HG02981 (cell line): ENCODE measurements at regions not wholly inside any gene's neighbourhood (a gene's known extent, or its start where the extent isn't known, plus 50 kb on each side); places are given as distances from the start of the nearest gene placed in this dataset.
"Not testable (repeated sequence)": the region's sequence is repeated elsewhere in the genome, so short reads cannot be mapped to it uniquely, and the experiment has no call there.

Source experiments
- ATAC-seq: cut with Tn5 transposase; IDR thresholded peaks from one replicate; pipeline ENCODE4 v1.9.1; 2021; ENCODE audit warnings: mild to moderate bottlenecking, moderate library complexity; ENCODE audit not compliant: unreplicated experiment

DNA sequence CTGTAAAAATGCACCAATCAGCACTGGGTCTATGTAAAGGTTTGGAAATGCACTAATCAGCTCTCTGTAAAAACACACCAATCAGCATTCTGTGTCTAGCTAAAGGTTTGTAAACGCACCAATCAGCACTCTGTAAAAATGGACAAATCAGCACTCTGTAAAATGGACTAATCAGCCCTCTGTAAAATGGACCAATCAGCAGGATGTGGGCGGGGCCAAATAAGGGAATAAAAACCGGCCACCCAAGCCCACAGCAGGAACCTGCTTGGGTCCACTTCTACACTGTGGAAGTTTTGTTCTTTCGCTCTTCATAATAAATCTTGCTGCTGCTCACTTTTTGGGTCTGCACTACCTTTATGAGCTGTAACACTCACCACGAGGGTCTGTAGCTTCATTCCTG, 101.0 kb downstream of the SMC2 start:
- not testable (repeated sequence) for ATAC-seq

DNA sequence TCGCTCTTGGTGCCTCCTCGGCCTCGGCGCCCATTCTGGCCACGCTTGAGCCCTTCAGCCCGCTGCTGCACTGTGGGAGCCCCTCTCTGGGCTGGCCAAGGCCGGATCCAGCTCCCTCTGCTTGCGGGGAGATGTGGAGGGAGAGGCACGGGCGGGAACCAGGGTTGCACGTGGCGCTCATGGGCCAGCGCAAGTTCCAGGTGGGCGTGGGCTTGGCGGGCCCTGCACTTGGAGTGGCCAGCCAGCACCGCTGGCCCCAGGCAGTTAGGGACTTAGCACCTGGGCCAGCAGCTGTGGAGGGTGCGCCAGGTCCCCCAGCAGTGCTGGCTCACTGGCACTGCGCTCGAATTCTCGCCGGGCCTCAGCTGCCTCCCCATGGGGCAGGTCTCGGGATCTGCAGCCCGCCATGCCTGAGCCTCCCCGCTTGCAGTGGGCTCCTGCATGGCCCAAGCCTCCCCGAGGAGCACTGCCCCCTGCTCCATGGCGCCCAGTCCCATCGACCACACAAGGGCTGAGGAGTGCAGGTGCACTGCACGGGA, 106.4 kb downstream of the SMC2 start:
- no peak for ATAC-seq

DNA sequence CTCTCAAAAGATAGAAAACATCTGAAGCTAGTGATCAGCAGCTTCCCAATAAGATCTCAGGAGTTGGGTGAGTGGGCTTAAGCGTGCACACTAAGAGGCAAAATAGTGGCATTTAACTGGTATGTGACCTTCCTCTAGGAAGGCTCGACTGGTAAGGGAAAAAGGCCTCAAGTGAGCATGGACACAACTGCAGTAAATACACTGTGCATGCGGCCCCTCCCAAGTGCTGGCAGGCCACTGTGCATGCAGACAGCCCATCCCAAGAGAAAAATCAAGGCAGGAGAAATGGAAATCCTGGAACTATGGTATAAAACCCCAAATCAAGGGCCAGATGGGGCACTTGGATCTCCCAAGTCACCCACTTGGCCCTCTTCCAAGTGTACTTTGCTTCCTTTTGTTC, 112.7 kb downstream of the SMC2 start:
- ATAC-seq: no peak

DNA sequence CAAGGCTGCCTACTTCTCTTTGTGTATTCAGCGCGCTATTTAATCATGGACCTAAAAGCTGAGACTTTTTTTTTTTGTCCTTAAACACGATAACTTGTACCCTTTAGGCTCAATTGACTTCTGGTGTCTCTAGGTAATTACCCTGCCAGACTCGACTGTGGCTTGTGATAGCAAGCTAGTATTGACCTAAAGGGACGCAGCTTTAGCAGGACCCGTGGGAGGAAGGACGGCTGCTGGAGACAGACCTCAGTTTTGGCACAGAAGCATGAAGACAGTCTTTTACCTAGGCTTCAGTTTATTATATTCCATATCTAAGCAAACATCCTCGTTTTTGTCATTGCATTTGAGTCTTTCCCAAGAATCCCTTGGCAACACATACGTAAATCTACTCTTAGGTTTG, 115.3 kb downstream of the SMC2 start:
- ATAC-seq: no peak

DNA sequence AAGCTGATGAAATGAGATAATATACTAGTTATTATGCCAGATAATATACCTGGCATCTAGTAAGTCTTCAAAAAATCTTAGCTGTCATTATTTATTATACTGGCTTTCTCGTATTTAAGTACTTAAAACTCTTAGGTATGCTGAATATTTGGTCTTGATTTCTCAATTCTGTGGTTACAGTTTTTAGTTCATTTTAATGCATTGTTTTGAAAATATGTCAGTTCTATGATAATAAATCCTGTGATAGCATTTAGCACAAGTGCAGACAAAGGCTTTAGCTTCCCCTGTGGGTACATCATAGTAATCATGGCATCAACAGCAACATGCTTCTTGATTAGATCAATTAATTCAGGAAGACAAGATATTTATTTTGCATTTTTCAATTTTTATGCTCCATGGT, 133.0 kb downstream of the SMC2 start:
- ATAC-seq: no peak

DNA sequence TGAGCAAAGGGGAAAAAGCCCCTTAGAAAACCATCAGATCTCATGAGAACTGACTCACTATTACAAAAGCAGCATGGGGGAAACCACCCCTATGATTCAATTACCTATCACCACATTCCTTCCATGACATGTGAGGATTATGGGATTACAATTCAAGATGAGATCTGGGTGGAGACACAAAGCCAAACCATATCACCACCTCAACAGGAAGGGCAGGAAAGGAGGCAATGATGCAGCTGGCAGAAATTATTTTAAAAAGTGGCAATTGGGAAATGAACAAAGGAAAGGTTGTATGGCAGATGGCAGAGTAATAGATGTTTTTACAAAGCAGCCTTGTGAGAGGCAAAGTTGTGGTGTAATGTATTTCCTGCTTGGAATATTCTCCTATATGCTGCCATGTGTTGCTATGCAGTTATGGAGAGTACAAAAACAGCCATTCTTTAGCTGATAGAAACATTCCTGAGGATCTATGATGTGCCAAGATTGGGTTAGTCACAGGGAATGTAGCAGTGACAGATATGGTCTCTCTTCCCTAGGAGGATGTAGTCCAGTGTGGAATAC, 138.8 kb downstream of the SMC2 start:
- no peak for ATAC-seq

DNA sequence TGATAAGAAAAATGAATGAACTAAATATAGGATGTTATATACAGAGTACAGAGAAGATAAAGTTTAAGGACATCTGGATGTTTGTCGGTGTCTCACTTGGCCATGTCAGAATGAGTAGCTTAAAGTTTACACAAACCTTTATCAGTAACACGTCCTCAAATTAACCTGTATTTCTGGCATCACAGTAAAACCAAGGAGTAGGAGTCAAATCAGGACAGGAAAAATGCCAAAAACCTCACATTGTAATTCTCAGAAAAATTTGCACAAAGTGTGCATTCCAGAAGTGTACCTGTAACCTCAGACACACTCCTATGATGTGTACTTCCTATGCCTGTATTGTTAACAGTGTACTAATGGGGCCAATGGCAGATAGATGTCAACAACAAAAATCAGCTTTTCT, 139.3 kb downstream of the SMC2 start:
- ATAC-seq: no peak

DNA sequence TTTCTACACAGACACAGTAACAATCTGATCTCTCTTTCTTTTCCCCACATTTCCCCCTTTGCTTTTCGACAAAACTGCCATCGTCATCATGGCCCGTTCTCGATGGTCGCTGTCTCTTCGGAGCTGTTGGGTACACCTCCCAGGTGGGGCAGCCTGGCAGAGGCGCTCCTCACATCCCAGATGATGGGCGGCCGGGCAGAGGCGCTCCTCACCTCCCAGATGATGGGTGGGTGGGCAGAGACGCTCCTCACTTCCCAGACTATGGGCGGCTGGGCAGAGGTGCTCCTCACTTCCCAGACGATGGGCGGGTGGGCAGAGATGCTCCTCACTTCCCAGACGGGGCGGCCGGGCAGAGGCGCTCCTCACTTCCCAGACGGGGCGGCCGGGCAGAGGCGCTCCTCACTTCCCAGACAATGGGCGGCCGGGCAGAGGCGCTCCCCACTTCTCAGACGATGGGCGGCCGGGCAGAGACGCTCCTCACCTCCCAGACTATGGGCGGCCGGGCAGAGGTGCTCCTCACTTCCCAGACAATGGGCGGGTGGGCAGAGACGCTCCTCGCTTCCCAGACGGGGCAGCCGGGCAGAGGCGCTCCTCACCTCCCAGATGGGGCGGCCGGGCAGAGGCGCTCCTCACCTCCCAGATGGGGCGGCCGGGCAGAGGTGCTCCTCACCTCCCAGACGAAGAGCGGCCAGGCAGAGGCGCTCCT, 140.7 kb downstream of the SMC2 start:
- not testable (repeated sequence) for ATAC-seq

DNA sequence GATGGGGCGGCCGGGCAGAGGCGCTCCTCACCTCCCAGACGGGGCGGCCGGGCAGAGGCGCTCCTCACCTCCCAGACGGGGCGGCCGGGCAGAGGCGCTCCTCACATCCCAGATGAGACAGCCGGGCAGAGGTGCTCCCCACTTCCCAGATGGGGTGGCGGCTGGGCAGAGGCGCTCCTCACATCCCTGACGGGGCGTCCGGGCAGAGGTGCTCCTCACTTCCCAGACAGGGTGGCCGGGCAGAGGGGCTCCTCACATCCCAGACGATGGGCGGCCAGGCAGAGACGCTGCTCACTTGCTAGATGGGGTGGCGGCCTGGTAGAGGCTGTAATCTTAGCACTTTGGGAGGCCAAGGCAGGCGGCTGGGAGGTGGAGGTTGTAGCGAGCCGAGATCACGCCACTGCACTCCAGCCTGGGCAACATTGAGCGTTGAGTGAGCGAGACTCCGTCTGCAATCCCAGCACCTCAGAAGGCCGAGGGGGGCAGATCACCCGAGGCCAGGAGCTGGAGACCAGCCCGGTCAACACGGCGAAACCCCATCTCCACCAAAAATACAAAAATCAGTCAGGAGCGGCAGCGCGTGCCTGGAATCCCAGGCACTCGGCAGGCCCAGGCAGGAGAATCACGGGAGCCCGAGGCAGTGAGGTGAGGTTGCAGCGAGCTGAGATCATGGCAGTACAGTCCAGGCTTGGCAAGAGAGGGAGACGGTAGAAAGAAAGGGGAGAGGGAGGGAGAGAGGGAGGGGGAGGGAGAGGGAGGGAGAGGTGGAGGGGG, 141.4 kb downstream of the SMC2 start:
- ATAC-seq: not testable (repeated sequence)

DNA sequence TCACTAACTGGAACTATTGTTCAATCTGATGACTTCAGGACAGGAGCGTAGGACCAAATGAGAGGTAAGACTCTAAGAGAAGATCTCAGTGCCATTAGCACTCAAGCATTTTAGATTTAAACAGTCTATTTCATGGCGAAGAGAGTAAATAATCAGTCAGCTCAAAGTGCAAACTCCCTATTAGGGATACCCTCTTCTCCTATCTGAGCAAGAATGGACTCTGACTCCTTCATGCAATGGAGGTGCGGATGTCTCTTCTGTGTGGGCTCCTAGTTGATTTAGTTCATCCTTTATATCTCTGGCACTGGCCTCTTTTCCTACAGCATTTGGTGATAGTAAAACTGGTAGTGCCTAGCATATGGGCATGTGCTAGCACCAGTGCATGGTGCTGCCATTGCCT, 144.6 kb downstream of the SMC2 start:
- no peak for ATAC-seq

DNA sequence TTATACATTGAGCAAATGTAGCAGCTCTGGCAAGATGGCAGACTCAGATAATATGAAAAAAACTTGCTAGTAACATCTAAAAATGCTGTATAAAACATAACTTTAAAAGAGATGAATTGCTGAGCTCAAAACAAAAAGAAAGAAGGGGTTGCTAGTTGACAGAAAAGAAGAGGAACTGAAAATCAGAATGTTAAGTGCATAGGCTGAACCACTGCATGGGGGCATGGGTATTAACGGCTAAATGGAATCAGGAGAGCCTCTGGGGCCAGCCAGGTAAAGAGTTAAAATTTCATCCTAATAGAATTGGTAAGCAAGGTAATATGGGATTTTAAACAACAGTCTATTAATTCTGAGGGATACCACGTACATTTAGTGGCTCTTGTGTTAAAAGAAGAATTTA, 146.8 kb downstream of the SMC2 start:
- ATAC-seq: no peak

DNA sequence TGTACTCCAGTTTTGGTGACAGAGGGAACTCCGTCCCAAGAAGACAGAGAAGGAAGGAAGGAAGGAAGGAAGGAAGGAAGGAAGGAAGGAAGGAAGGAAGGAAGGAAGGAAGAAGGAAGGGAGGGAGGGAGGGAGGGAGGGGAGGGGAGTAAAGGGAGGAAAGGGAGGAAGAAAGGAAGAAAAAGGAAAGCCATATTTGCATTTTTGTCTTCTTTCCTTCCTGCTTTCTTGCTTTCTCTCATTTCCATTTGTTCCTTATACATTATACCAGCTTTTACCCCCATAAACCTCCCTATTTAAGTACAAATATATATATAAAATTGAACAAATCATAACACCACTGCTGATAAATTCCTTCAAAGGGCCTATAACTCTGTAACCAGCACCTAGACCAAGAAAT, 151.8 kb downstream of the SMC2 start:
- ATAC-seq: no peak

DNA sequence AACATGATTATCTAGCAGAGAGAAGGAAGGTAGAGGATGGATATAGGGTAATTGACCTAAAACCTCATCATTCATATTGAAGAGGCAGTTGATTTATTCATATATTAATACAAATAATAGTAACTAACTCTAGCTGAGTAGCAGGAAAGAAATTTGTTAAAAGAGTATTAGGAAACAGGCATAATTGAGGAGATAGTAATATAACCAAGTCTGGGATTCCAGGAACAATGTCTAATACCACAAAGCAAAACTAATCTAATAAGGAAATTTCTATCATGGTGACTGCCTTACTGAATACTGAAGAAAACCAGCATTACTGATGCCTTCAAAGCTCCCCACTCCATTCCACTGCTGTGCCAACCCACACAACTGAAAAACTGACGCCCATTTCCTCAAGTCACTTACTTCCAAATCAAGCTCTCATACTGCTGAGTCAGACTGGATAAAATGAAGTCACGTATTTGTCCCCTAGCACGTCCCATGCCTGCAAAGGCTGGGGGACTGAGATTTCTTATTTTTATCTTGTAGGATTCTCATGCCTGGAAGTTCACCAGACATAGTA, 153.9 kb downstream of the SMC2 start:
- ATAC-seq: no peak

DNA sequence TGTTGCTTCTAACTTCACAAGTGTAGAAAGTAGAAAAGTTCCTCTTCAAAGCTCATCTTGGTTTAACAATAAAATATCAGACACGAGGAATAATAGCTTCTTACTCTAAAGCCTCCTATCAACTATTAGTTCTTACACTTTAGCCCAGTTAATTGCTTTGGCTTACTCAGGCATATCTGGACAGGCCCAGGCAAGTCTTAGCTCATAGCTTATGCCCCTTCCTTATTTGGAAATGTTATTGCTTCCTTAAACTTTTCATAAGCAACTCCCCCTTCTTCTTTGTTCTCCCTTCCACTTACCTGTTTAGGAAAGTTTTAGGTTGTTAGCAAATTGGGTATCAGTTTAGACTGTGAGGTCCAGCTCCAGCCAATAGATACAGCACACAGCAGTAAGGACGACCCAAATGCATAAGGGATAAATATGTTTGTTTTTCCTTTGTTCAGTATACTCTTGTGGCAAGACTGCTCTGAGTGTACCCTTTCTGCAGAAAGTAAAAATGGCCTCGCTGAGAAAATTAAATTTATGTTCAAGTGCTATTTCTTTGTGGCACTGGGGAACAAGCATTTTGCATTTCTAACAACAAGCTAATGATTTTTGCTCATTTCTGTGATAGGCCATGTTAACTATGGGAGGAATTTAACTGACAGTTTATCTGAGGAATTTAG, 162.1 kb downstream of the SMC2 start:
- no peak for ATAC-seq

DNA sequence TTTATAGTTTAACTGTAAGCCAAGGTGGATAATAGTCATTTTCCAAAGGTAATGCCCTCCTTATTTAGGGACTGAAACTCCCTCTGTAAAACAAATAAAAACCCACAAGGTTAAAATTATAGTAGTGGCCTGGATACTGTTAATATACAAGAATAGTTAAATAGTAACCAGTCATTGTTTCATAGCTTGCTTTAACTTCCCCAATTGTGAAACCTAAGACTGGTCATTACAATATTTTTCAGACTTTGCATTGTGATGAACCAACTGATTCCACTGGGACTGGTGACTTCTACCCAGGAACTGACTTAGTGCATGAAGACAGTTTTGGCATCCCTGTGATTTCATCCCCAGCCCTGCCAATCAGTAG, 162.6 kb downstream of the SMC2 start:
- ATAC-seq: no peak

DNA sequence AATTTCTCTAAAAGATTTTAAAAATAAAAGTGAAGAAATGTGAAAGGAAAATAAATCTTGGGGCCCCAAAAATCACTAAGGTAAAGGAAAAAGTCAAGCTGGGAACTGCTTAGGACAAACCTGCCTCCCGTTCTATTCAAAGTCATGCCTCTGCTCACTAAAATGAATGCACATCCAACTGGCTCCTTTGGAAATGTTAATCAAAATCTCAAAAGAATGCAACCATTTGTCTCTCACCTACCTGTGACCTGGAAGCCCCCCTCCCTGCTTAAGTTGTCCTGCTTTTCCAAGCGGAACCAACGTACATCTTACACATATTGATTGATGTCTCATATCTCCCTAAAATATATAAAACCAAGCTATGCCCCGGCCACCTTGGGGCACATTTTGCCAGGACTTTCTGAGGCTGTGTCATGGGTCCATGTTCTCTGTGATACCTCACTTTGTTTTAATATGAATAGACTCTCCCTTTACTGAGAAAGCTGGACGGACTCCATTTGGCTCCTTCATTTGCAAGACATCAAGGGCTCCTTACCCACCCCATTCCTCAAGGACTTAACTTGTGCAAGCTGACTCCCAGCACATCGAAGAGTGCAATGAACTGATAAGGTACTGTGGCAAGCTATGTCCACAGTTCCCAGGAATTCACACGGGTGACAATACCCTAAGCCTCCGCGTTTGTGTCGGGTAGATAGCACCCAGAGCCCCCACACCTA, 164.3 kb downstream of the SMC2 start:
- no peak for ATAC-seq

DNA sequence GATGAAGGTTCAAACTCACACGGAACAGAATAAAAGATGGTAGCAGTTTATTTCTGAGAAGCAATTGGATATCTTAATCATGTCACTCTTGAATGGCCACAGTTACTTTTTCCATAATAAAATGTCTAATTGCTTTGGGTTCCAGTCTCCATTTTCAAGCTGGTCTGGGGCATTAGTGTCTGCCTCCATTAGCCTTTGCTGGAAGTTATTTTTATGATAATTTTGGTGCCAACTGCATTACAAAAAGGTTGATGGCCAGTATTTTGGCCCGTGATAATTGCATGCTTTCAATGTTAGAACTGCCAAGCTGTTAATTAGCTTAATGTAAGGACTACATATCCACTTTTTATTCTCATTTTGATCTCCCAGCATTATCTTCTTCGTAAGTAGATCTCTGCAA, 165.9 kb downstream of the SMC2 start:
- ATAC-seq: no peak

DNA sequence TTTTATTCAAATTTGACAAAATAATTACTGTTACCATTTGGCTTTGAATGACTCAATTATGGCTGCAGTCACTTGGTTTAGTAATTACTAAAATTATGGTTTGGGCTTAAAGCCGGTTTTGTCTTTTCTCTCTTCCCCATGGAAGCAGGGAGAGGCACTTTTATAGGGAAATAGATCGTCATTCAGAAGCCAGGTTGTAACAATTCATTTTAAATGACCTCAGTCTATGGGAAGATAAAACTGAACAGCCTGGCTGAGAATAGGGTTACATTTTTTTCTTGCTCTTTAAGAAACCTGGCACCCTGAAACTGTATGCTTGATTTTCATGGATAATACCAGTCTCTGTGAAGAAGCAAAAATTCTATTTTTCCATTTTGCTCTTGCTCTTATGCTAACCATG, 169.8 kb downstream of the SMC2 start:
- ATAC-seq: no peak

DNA sequence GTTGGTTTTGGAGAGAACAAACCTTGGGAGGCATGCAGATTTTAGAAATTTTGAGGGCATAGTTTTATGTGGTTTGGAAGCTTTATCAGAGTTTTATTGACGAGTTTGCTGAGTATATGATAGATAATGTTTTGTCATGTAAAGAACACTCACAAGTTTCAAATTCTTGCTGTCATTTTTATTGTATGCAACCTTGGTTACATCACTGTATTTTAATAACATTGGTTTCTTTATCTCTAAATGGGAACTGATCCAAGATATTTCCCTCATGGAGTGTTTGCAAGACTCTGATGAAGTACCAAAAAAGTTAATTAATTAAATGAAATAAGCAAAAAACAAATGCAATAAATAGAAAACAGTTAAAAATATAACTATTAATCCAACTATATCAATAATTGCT, 170.3 kb downstream of the SMC2 start:
- ATAC-seq: no peak

DNA sequence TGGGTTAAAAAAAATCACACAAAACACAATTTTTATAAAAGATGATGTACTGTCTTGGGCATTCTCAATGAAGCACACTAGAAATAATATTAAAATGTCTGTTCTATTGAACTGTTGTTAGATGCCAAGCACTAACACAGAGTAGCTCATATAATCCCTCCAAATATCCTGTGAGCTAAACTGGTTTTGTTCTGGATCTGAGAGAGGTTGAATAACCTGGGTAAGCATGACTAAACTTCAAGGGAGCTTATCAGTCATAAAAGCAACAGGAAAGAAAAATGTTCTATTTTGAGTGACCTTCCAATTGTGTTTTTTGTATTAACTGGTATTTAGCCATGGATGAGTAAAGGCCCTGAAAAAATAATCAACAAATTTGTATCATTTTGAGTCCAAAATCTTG, 175.3 kb downstream of the SMC2 start:
- no peak for ATAC-seq
